Gastrocnemius medialis (tissue), 4 donors: ENCODE measurements at regions not wholly inside any gene's neighbourhood (a gene's known extent, or its start where the extent isn't known, plus 50 kb on each side); places are given as distances from the start of the nearest gene placed in this dataset.
A peak's percentile ranks its signal among the peaks of the same experiment; 100 is the strongest.

ENCODE experiments used
- ATAC-seq, 2 donors: fragments of 150-250 bp; one replicate each; pipeline ENCODE4 v1.9.1; 2016
- DNase-seq, 2 donors: peaks; one replicate each; pipeline ENCODE4 v3.0.0-alpha.2; 2019
- H3K27ac ChIP-seq, 4 donors: fragments of 200-600 bp; sonication (generic); 1 replicate in 1 of 4; 2 replicates in 3 of 4; pipeline ENCODE4 v1.5.1; 2016 to 2018; ENCODE audit warnings: mild to moderate bottlenecking in 2 of 4, moderate library complexity in 1 of 4
- H3K27me3 ChIP-seq, 3 donors: fragments of 200-600 bp; sonication (generic) in 2 of 3; 1 replicate in 1 of 3; 2 replicates in 2 of 3; pipeline versions ENCODE4 v1.5.1 to v1.6.0; 2016 to 2019; ENCODE audit warnings: mild to moderate bottlenecking in 1 of 3, moderate library complexity in 1 of 3
- H3K36me3 ChIP-seq, 2 donors: fragments of 200-600 bp; sonication (generic) in 1 of 2; one replicate each; pipeline ENCODE4 v1.5.1; 2017 to 2018
- H3K4me1 ChIP-seq, 2 donors: fragments of 200-600 bp; sonication (generic) in 1 of 2; one replicate each; pipeline ENCODE4 v1.5.1; 2016 to 2017; ENCODE audit warnings: mild to moderate bottlenecking in 2 of 2
- H3K4me3 ChIP-seq, 4 donors: fragments of 200-600 bp; sonication (generic) in 3 of 4; 1 replicate in 1 of 4; 2 replicates in 3 of 4; pipeline ENCODE4 v1.5.1; 2016 to 2019; ENCODE audit warnings: mild to moderate bottlenecking in 2 of 4
- H3K9me3 ChIP-seq, 3 donors: fragments of 200-600 bp; sonication (generic) in 2 of 3; 1 replicate in 1 of 3; 2 replicates in 2 of 3; pipeline ENCODE4 v1.5.1; 2016 to 2019
- POLR2A ChIP-seq, 2 donors: fragments of 450-650 bp; IDR thresholded peaks; one replicate each; pipeline ENCODE4 v1.6.1; 2017; ENCODE audit warnings: antibody characterized with exemption in 2 of 2, mild to moderate bottlenecking in 2 of 2, moderate library complexity in 2 of 2
- in situ Hi-C, 4 donors: fragments of 200-750 bp; cut with MboI; loops; one replicate each; pipeline versions ENCODE4 v1.15.0 to v1.8.0; 2017; ENCODE audit warnings: low sequenced_read_pairs in 4 of 4
- intact Hi-C: fragments of 100-400 bp; cut with DNase I; formaldehyde crosslinking; loops from one replicate; pipeline ENCODE4 v1.15.1; 2023; ENCODE audit warnings: low total_unique reads
- TF ChIP-seq, protein P1 (sequence below), 5 experiments: fragments of 450-650 bp in 3 of 5; fragments of 200-600 bp in 2 of 5; sonication (generic) in 2 of 5; IDR thresholded peaks in 4 of 5; conservative IDR thresholded peaks in 1 of 5; 1 replicate in 4 of 5; 2 replicates in 1 of 5; pipeline ENCODE4 v1.5.1; 2016 to 2019; ENCODE audit warnings: antibody characterized with exemption in 5 of 5, mild to moderate bottlenecking in 3 of 5, moderate library complexity in 3 of 5

DNA sequence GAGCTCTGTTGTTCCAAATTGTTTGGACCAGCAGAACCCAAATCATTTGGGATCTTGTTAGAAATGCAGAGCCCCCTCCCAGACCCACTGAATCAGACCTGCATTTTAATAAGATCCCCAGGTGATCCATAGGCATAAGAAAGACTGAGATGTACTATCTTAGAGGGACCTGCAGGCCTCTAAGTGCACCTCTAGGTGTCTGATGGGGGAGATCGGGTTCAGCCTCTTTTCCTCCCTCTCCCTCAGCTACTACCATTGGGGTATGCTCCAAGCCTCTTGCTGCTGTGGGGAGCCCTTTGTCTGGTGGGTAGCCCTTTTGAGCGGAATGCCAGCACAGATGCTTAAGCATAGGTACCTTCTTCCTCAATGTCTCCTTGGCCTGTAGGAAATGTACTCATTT is 63.8 kb upstream of the RPS6KA3 start:
- Histone ChIP-seq H3K9me3 (no peaks in the 10 kb centered on the region), H3K36me3 (no peaks in the 10 kb centered on the region), H3K4me3 (no peak overlapping the region), H3K27me3 (no peaks in the 10 kb centered on the region), H3K27ac (no peak overlapping the region), H3K4me1 (peaks cover 1 to 6% of the 10 kb centered on the region in 2 donors)
- no peak for DNase-seq
- in situ Hi-C loops = no loop called here
- TF ChIP-seq, protein P1, sequence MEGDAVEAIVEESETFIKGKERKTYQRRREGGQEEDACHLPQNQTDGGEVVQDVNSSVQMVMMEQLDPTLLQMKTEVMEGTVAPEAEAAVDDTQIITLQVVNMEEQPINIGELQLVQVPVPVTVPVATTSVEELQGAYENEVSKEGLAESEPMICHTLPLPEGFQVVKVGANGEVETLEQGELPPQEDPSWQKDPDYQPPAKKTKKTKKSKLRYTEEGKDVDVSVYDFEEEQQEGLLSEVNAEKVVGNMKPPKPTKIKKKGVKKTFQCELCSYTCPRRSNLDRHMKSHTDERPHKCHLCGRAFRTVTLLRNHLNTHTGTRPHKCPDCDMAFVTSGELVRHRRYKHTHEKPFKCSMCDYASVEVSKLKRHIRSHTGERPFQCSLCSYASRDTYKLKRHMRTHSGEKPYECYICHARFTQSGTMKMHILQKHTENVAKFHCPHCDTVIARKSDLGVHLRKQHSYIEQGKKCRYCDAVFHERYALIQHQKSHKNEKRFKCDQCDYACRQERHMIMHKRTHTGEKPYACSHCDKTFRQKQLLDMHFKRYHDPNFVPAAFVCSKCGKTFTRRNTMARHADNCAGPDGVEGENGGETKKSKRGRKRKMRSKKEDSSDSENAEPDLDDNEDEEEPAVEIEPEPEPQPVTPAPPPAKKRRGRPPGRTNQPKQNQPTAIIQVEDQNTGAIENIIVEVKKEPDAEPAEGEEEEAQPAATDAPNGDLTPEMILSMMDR (IDR thresholded peaks at IDR 0.05 in 4 of 5, conservative IDR thresholded peaks at IDR 0.05 in 1 of 5) = no peak
- TF ChIP-seq POLR2A (IDR thresholded peaks at IDR 0.05) = no peak
- no peak for ATAC-seq
- intact Hi-C loops = no loop called here

DNA sequence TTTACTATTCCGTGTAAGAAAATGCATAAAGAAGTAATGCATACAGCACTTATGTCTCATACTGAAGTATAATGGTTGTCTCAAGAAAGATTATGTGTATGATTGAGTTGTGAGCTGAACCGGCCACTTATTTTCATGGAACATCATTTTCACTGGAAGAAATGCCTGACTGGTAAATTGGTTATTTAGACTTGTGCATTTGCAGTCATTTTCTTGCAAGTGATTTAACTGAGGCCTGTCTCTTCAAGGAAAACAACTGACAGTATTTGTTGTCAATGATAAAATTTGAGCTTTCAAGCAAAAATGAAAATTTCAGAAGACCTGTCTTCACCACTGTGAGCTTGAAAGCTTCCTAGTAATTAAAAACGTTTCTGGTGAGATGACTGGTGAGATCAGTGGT is 62.7 kb upstream of the RPS6KA3 start:
- ATAC-seq = no peak
- intact Hi-C loops = loop anchor here (5.0 kb wide), 1 partner anchor 33 kb away; no protein-coding TSS in a partner anchor

DNA sequence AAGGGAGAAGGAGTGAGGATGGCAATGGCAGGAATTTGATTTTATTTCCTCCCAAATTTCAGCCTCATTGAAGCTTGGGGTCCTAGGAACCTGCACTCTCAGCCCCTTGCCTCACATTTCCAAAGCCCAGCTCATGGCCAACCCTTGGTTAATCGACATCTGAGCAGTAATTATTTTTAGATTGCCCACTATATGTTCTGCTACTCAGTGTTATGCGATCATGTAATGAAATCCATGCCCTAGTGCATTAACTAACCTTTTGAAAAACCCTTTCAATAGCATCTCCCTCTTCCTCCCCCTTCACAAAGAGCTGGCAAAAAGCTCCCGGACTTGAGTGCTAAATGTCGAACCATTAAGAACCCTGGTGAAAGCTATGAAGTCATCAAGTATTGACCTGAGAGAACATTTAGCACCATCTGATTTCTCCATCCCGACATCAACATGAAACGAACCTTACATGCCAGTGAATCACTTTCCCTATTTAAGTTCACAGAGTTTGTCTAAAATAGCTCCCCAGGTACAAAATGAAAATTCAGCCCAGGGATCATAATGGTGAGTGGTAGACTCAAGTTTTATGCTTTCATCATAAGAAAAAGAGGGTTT is 59.2 kb upstream of the RPS6KA3 start:
- TF ChIP-seq, protein P1 (IDR thresholded peaks at IDR 0.05 in 4 of 5, conservative IDR thresholded peaks at IDR 0.05 in 1 of 5) = no peak
- TF ChIP-seq POLR2A (IDR thresholded peaks at IDR 0.05) = peak in 1 of 2 donors; percentile 1
- intact Hi-C loops = loop anchor here (5.0 kb wide), 1 partner anchor 36 kb away; no protein-coding TSS in a partner anchor
- ATAC-seq = peak; percentile 92 to 98

More for the DNA sequence above, 62.7 kb upstream of the RPS6KA3 start:
- Histone ChIP-seq H3K27ac (no peak overlapping the region), H3K27me3 (no peaks in the 10 kb centered on the region), H3K9me3 (no peaks in the 10 kb centered on the region), H3K4me1 (peaks cover 7 to 11% of the 10 kb centered on the region in 2 donors), H3K36me3 (no peaks in the 10 kb centered on the region), H3K4me3 (no peak overlapping the region)
- TF ChIP-seq, protein P1 (IDR thresholded peaks at IDR 0.05 in 4 of 5, conservative IDR thresholded peaks at IDR 0.05 in 1 of 5) = no peak
- TF ChIP-seq POLR2A (IDR thresholded peaks at IDR 0.05) = no peak
- in situ Hi-C loops = no loop called here
- no peak for DNase-seq

DNA sequence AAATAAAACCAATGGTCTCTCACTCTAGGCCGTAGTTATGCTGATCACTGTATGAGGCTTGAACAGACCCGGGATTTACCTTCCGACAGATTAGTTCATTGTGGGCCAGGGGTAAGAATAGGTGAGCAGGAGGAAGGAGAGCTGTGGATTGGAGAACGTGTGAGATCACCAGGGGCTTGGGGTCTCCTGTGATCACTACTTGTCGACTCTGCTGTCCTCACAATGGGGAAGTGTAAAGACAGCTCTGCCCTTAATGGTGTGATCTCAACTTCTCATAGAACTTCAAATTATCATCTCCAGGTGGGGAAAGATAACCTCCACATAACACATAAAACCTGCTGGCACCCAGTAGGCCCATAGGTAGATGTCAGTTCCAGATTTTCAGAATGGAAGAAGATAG is 56.2 kb upstream of the RPS6KA3 start:
- H3K27ac ChIP-seq = peak overlapping the region in 1 of 4 donors; percentile 9
- DNase-seq (no peak), ATAC-seq (no peak)
- H3K27me3 ChIP-seq = no peaks in the 10 kb centered on the region
- in situ Hi-C loops = no loop called here
- intact Hi-C loops = no loop called here
- peaks cover 10 to 11% of the 10 kb centered on the region in 2 donors for H3K4me1 ChIP-seq
- H3K4me3 ChIP-seq = no peak overlapping the region
- H3K36me3 ChIP-seq = no peaks in the 10 kb centered on the region
- H3K9me3 ChIP-seq = no peaks in the 10 kb centered on the region
- TF ChIP-seq POLR2A (IDR thresholded peaks at IDR 0.05) = no peak
- TF ChIP-seq, protein P1 (IDR thresholded peaks at IDR 0.05 in 4 of 5, conservative IDR thresholded peaks at IDR 0.05 in 1 of 5) = no peak

More for the DNA sequence above, 59.2 kb upstream of the RPS6KA3 start:
- H3K9me3 ChIP-seq = no peaks in the 10 kb centered on the region
- H3K27me3 ChIP-seq = no peaks in the 10 kb centered on the region
- no peaks in the 10 kb centered on the region for H3K36me3 ChIP-seq
- peak; percentile 10 to 26 for DNase-seq
- in situ Hi-C loops = no loop called here
- H3K4me1 ChIP-seq = peaks cover 7 to 11% of the 10 kb centered on the region in 2 donors
- H3K4me3 ChIP-seq = no peak overlapping the region
- H3K27ac ChIP-seq = peak overlapping the region; percentile 61 to 75 (median 68)
